ENCODE measurements at regions not wholly inside any gene's neighbourhood (a gene's known extent, or its start where the extent isn't known, plus 50 kb on each side); places are given as distances from the start of the nearest gene placed in this dataset.

DNA sequence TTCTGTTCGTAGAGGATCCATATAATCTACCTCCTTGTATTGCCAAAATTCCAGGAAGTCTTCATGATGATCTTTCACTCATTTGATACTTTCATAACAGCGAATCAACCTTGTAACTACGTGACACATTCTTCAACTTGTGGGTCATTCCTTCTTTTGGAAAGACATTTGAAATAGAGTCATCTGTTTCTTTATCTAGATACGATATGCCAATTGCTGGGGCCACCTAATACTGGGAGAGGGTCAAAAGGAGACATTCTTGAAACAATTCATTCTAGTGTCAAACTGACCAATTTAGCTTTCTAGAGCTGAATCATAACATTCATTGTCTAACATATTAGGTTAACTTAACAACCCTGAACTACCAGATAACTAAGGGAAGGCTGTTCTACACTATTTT is 62.9 kb upstream of the SMAD1 start:
- no peak overlapping the region for H3K27ac ChIP-seq
- no peaks in the 10 kb centered on the region for H3K27me3 ChIP-seq (ENCODE audit: insufficient read depth, low read depth)
- no peak overlapping the region for H3K4me2 ChIP-seq
- H3K4me3 ChIP-seq (IDR thresholded peaks at IDR 0.05; ENCODE audit: insufficient read depth, low read depth, low read length), result no peak overlapping the region
- H3K4me1 ChIP-seq (ENCODE audit: low read depth, poor library complexity, severe bottlenecking), result no peaks in the 10 kb centered on the region
- no peaks in the 10 kb centered on the region for H4K20me1 ChIP-seq (ENCODE audit: insufficient read depth)
- TF ChIP-seq, protein P1, sequence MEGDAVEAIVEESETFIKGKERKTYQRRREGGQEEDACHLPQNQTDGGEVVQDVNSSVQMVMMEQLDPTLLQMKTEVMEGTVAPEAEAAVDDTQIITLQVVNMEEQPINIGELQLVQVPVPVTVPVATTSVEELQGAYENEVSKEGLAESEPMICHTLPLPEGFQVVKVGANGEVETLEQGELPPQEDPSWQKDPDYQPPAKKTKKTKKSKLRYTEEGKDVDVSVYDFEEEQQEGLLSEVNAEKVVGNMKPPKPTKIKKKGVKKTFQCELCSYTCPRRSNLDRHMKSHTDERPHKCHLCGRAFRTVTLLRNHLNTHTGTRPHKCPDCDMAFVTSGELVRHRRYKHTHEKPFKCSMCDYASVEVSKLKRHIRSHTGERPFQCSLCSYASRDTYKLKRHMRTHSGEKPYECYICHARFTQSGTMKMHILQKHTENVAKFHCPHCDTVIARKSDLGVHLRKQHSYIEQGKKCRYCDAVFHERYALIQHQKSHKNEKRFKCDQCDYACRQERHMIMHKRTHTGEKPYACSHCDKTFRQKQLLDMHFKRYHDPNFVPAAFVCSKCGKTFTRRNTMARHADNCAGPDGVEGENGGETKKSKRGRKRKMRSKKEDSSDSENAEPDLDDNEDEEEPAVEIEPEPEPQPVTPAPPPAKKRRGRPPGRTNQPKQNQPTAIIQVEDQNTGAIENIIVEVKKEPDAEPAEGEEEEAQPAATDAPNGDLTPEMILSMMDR (conservative IDR thresholded peaks at IDR 0.05; ENCODE audit: low read depth, low read length), result no peak
- H3K9ac ChIP-seq, result no peak overlapping the region
- H3K79me2 ChIP-seq (ENCODE audit: insufficient read depth, low read depth), result no peaks in the 10 kb centered on the region
- H2AFZ ChIP-seq (ENCODE audit: low read depth), result no peak overlapping the region
- H3K36me3 ChIP-seq (ENCODE audit: insufficient read depth), result no peaks in the 10 kb centered on the region

DNA sequence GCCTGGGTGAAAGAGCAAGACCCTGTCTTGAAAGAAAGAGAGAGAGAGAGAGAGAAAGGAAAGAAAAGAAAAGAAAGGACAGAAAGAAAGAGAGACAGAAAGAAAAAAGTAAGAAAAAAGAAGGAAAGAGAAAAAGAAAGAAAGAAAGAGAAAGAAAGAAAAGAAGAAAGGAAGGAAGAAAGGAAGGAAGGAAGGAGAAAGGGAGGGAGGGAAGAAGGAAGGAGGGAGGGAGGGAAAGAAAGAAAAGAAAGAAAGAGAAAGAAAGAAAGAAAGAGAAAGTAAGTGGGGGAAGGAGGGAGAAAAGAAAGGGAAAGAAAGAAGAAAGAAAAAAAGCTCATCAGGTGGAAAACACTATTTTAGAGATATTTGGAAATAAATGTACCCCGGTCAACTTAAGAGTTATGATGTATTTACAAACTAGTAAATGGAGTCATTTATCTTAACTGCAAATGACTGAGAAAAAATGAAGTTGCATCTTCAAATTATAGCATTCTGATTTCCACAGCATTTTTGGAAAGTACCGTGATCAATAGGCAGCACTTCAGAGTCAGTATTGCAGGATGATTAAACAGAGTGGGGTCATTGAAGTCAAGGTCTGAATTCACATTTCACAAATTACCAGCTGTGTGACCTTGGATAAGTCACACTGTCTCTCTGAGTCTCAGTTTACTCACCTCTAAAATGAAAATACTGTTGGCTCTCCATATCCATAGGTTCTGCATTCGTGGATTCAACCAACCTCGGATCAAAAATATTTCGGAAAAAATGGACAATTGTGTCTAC is 64.1 kb upstream of the SMAD1 start:
- Histone ChIP-seq H3K27me3 (ENCODE audit: insufficient read depth, low read depth) (no peaks in the 10 kb centered on the region), H4K20me1 (ENCODE audit: insufficient read depth) (no peaks in the 10 kb centered on the region), H2AFZ (ENCODE audit: low read depth) (no peak overlapping the region), H3K4me2 (no peak overlapping the region), H3K4me1 (ENCODE audit: low read depth, poor library complexity, severe bottlenecking) (no peaks in the 10 kb centered on the region), H3K9ac (no peak overlapping the region), H3K79me2 (ENCODE audit: insufficient read depth, low read depth) (no peaks in the 10 kb centered on the region), H3K36me3 (ENCODE audit: insufficient read depth) (no peaks in the 10 kb centered on the region), H3K4me3 (IDR thresholded peaks at IDR 0.05; ENCODE audit: insufficient read depth, low read depth, low read length) (no peak overlapping the region), H3K27ac (no peak overlapping the region)
- TF ChIP-seq, protein P1 (conservative IDR thresholded peaks at IDR 0.05; ENCODE audit: low read depth, low read length), result no peak

DNA sequence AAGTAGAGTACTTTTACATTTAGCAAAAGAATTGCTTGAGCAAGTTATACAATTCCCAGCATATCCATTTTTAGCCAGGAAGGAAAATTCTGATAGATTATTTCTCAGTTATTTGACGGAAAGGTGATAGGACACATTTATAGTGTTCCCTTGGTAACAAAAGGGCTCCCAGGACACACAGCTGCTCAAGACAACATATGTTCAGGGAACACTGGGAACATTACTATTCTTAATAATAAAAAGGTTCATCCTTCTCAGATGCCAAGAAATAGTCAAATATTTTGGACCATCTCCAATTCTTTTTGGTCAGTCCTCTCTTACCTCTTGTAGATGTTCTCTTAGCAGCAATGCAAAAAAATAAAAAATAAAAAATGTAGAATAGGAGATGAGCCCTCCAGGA is 66.8 kb upstream of the SMAD1 start:
- Histone ChIP-seq H3K36me3 (ENCODE audit: insufficient read depth) (no peaks in the 10 kb centered on the region), H4K20me1 (ENCODE audit: insufficient read depth) (no peaks in the 10 kb centered on the region), H3K79me2 (ENCODE audit: insufficient read depth, low read depth) (no peaks in the 10 kb centered on the region), H2AFZ (ENCODE audit: low read depth) (no peak overlapping the region), H3K4me2 (no peak overlapping the region), H3K27ac (no peak overlapping the region), H3K4me1 (ENCODE audit: low read depth, poor library complexity, severe bottlenecking) (no peaks in the 10 kb centered on the region), H3K4me3 (IDR thresholded peaks at IDR 0.05; ENCODE audit: insufficient read depth, low read depth, low read length) (no peak overlapping the region), H3K27me3 (ENCODE audit: insufficient read depth, low read depth) (no peaks in the 10 kb centered on the region), H3K9ac (no peak overlapping the region)
- TF ChIP-seq, protein P1 (conservative IDR thresholded peaks at IDR 0.05; ENCODE audit: low read depth, low read length), result no peak

DNA sequence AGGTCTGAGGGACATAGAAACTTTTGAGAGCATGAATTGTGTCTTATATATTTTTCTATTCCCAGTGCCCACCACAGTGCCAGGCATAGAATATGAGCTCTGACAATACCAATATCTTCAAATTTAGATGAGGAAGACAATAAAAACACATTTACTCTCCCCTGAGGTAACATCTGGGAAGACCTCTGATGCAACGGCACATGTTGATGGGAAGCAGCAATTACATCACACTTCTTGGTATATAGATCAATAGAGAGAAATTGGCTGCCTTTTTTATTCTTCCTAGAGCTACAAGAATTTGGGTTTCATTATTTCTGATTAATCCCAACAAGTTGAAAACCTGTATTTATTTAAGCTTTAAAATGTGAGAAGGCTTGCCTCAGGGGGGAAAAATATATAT is 67.4 kb upstream of the SMAD1 start:
- no peaks in the 10 kb centered on the region for H3K79me2 ChIP-seq (ENCODE audit: insufficient read depth, low read depth)
- H2AFZ ChIP-seq (ENCODE audit: low read depth), result no peak overlapping the region
- H3K4me1 ChIP-seq (ENCODE audit: low read depth, poor library complexity, severe bottlenecking), result no peaks in the 10 kb centered on the region
- no peaks in the 10 kb centered on the region for H4K20me1 ChIP-seq (ENCODE audit: insufficient read depth)
- H3K9ac ChIP-seq, result no peak overlapping the region
- H3K27me3 ChIP-seq (ENCODE audit: insufficient read depth, low read depth), result no peaks in the 10 kb centered on the region
- H3K36me3 ChIP-seq (ENCODE audit: insufficient read depth), result no peaks in the 10 kb centered on the region
- H3K4me3 ChIP-seq (IDR thresholded peaks at IDR 0.05; ENCODE audit: insufficient read depth, low read depth, low read length), result no peak overlapping the region
- no peak overlapping the region for H3K4me2 ChIP-seq
- no peak overlapping the region for H3K27ac ChIP-seq
- TF ChIP-seq, protein P1 (conservative IDR thresholded peaks at IDR 0.05; ENCODE audit: low read depth, low read length), result no peak
